ENCODE measurements at regions not wholly inside any gene's neighbourhood (a gene's known extent, or its start where the extent isn't known, plus 50 kb on each side); places are given as distances from the start of the nearest gene placed in this dataset.

GRCh38 chr5:101035425-101035824 lies 132.3 kb upstream of the ST8SIA4 start:
- TF ChIP-seq POLR2A (IDR thresholded peaks at IDR 0.05; ENCODE audit: low read depth, low read length): no peak
- no peak for TF ChIP-seq TAF1 (IDR thresholded peaks at IDR 0.05; ENCODE audit: low read depth, low read length)
- TF ChIP-seq PAX5 (IDR thresholded peaks at IDR 0.05; ENCODE audit: insufficient read depth, low read length, severe bottlenecking): no peak
- TF ChIP-seq POLR2AphosphoS5 (IDR thresholded peaks at IDR 0.05; ENCODE audit: low read depth, low read length): no peak
- TF ChIP-seq SPI1 (IDR thresholded peaks at IDR 0.05; ENCODE audit: low read depth, low read length): no peak
